Skeletal muscle tissue (tissue), 3 donors: ENCODE measurements at regions not wholly inside any gene's neighbourhood (a gene's known extent, or its start where the extent isn't known, plus 50 kb on each side); places are given as distances from the start of the nearest gene placed in this dataset.

Source experiments
- H3K27ac ChIP-seq: one replicate; pipeline ENCODE4 v1.7.0; 2013; ENCODE audit warnings: mild to moderate bottlenecking, low read depth, low read length, inconsistent platforms
- H3K27me3 ChIP-seq, 3 donors: one replicate each; pipeline ENCODE4 v1.7.0; 2013; ENCODE audit warnings: low read length in 3 of 3; ENCODE audit not compliant: control insufficient read depth in 3 of 3, insufficient read depth in 3 of 3
- H3K36me3 ChIP-seq, 3 donors: one replicate each; pipeline ENCODE4 v1.7.0; 2013; ENCODE audit warnings: low read length in 3 of 3; ENCODE audit not compliant: control insufficient read depth in 3 of 3, insufficient read depth in 3 of 3
- H3K4me1 ChIP-seq, 3 donors: one replicate each; pipeline ENCODE4 v1.7.0; 2013; ENCODE audit warnings: low read length in 3 of 3, mild to moderate bottlenecking in 3 of 3; ENCODE audit not compliant: control insufficient read depth in 3 of 3, insufficient read depth in 3 of 3
- H3K4me3 ChIP-seq, 3 donors: one replicate each; pipeline ENCODE4 v1.7.0; 2013; ENCODE audit warnings: low read length in 3 of 3
- H3K9ac ChIP-seq, 3 donors: one replicate each; pipeline ENCODE4 v1.7.0; 2013; ENCODE audit warnings: low read length in 3 of 3, mild to moderate bottlenecking in 3 of 3, moderate library complexity in 2 of 3, low read depth in 1 of 3
- H3K9me3 ChIP-seq, 3 donors: one replicate each; pipeline ENCODE4 v1.7.0; 2013; ENCODE audit warnings: low read length in 3 of 3; ENCODE audit not compliant: control insufficient read depth in 3 of 3
- donor health status: Osteomylitis.

DNA sequence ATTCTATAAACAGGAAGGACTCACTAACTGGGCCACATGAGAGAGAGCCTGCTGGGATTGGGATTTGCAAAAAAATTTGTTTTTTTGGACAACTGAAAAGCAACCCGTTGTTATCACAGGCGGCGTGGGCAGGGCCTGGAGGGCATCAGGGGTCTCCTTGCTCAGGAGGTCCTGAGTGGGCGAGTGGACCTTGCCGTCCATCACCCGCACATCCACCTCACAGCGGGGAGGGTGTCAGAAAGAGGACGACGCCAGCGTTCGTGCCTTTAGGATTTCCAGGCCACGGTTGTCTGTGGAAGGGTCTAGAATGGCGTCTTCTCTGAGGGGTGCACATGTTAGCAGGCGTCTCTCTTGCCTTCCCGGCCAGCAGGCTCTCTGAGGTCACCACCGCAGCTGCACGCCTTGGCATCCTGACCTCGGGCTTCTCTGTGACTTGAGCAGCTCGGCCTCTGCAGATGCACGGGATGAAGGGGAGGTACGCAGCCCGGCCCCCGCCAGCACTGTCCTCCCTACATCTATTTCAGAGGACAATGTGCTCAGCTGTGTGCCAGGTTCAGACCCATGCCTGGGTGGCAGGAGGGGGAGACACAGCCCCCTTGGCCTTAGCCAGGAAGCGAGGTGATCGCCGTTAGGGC lies 749.5 kb downstream of the BRD1 start:
- no peak overlapping the region for H3K9ac ChIP-seq
- peaks cover 4 to 36% (median 13%) of the 10 kb centered on the region in 3 donors for H3K27me3 ChIP-seq
- peaks cover 0 to under 1% (median 0%) of the 10 kb centered on the region in 3 donors for H3K9me3 ChIP-seq
- no peaks in the 10 kb centered on the region for H3K4me1 ChIP-seq
- H3K36me3 ChIP-seq, result no peaks in the 10 kb centered on the region
- no peak overlapping the region for H3K4me3 ChIP-seq
- H3K27ac ChIP-seq, result no peak overlapping the region

DNA sequence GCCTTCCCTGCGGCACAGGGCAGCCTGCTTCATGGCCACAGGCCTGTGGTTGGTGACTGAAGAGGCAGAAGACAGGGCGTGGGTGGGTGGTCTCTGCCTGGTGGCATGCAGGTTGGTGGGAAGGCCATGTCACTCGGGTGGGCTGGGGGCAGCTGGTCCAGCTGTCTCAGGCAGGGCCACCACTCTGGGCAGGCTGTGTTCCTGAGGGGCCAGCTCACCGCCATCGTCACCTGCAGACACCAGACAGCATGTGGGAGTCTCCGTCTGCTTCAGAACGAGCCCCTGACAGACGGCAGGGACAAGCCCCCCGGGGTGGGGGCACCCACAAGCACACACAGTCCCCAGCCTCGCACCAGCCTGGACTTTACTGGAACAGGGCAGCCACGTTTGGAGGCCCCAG lies 750.1 kb downstream of the BRD1 start:
- no peaks in the 10 kb centered on the region for H3K36me3 ChIP-seq
- H3K9ac ChIP-seq, result no peak overlapping the region
- H3K27ac ChIP-seq, result no peak overlapping the region
- peaks cover 0 to 2% (median 0%) of the 10 kb centered on the region in 3 donors for H3K9me3 ChIP-seq
- H3K4me1 ChIP-seq, result no peaks in the 10 kb centered on the region
- H3K27me3 ChIP-seq, result peaks cover 4 to 34% (median 13%) of the 10 kb centered on the region in 3 donors
- no peak overlapping the region for H3K4me3 ChIP-seq

DNA sequence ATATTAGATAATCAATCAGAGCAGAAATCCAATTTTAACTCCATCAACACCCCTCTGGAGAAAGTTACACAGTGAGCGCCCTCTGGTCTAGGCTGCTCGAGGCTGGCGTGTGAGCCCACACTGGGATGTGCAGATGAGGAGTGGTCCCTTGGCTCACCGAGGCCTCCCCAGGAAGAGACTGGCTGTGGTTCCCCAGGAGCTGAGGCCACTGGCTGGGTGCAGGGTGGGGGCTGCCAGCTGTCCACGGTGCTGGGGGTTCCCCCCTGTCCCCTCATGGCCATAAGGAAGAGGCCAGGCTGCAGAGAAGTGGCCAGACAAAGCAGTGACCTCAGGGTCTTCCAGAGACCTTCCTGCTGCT lies 750.7 kb downstream of the BRD1 start:
- Histone ChIP-seq H3K4me3 (no peak overlapping the region), H3K27me3 (peaks cover 4 to 31% (median 13%) of the 10 kb centered on the region in 3 donors), H3K9ac (no peak overlapping the region), H3K36me3 (no peaks in the 10 kb centered on the region), H3K9me3 (peaks cover 0 to 2% (median 0%) of the 10 kb centered on the region in 3 donors), H3K4me1 (no peaks in the 10 kb centered on the region), H3K27ac (no peak overlapping the region)

DNA sequence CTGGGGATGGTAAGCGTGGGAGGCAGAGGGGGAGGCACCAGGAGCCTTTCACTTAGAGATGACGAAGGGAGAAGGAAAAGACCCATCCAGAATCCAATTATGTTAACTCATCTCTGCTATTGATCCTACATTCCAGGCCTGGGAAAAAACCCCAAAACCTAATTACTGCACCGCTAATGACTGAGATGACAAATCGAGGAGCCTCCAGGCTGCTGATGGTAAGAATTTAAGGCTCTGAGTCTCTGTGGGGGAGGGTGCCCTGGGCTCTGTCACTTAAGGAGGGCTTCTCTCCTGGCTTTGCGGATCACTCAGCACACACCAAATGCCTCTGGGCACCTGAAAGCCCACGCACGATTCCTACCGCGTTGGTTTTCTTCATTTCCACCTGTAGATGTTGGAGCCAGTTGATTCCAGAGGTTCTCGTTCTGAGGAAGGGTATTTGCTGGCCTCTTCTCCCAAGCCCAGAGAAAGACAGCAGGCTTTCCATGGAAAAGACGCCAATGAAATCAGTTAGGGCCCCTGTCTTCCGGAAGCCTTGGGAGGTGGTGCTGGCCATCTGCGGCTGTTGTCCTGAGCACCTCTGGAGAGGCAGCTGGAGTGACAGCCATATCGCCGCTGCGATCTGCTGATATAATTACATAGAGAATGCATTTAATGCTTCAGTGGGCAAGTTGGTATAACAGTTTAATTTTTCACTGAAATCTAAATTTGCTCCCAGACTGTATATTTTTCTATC lies 751.2 kb downstream of the BRD1 start:
- no peak overlapping the region for H3K4me3 ChIP-seq
- no peaks in the 10 kb centered on the region for H3K4me1 ChIP-seq
- no peaks in the 10 kb centered on the region for H3K36me3 ChIP-seq
- H3K27ac ChIP-seq, result no peak overlapping the region
- H3K27me3 ChIP-seq, result peaks cover 3 to 34% (median 13%) of the 10 kb centered on the region in 3 donors
- H3K9ac ChIP-seq, result no peak overlapping the region
- H3K9me3 ChIP-seq, result peaks cover 0 to 2% (median 0%) of the 10 kb centered on the region in 3 donors

DNA sequence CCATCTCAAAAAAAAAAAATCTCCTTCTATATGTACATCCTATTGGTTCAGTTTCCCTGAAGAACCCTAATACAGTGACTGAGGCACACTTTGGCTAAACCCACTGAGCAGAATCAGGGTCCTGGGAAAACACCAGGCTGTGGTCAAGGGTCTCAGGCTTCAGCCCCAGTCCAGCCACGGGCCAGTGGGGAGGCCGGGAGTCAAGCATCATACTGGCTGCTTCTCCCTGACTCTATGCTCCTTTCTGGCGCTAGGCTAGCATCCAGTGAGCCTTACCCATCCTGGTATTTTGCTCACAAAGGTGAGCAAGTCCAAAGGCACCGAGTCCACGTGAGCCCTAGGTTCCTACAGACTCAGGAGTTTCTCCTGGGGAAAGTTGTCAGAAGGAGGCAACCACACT lies 752.5 kb downstream of the BRD1 start:
- H3K27me3 ChIP-seq, result peaks cover 0 to 30% (median 8%) of the 10 kb centered on the region in 3 donors
- H3K27ac ChIP-seq, result no peak overlapping the region

DNA sequence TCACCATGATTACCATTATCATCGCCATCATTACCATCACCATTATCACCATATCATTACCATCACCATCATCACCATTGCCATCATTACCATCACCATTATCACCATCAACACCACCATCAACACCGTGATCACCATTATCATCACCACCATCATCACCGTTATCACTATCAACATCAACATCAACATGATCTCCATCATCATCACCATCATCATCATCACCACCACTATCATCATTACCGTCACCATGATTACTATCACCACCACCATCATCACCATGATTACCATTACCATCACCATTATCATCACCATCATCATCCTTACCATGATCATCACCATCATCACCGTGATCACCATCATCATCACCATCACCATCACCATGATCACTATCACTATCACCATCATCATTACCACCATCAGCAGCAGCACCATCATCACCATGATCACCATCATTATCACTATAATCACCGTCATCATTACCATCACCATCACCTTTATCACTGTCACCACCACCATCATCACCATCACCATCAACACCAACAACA lies 753.7 kb downstream of the BRD1 start:
- no peak overlapping the region for H3K27ac ChIP-seq
- no peak overlapping the region for H3K9ac ChIP-seq
- H3K4me3 ChIP-seq, result no peak overlapping the region
- peaks cover 0 to 2% (median 0%) of the 10 kb centered on the region in 3 donors for H3K9me3 ChIP-seq
- peaks cover 0 to 32% (median 8%) of the 10 kb centered on the region in 3 donors for H3K27me3 ChIP-seq
- no peaks in the 10 kb centered on the region for H3K4me1 ChIP-seq
- H3K36me3 ChIP-seq, result no peaks in the 10 kb centered on the region

More for the DNA sequence above, 752.5 kb downstream of the BRD1 start:
- Histone ChIP-seq H3K36me3 (no peaks in the 10 kb centered on the region), H3K9ac (no peak overlapping the region), H3K4me1 (no peaks in the 10 kb centered on the region), H3K9me3 (peaks cover 0 to 2% (median 0%) of the 10 kb centered on the region in 3 donors), H3K4me3 (no peak overlapping the region)

DNA sequence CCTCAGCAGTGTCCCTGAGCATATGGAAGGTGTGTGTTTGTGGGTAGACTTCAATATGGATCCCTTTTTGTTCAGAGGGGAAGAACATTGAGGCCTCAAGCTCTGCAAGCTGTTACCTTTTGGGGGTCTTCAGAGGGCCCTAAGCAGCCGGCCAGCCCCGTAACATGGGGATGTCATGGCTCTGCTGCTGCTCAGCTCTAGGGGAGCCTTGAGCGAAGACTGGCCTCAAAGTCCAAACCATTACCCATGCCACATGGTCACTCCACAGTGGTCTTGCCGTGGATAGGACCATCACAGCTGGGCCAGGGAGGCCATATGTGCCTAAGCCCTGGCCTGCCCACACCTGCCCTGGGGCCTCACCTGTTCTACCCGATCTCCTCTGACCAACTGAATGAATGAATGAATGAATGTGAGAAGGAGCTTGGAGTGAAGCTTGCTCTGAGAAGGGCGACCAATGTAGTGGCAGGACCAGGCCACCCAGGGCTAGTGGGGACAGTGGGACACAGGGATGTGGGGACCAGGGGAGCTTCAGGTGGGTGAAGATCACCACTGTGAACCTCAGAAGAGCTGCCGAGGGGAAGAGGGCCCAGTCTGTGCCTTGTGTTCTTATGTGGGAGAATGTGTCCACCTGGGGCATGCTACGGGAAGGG lies 754.6 kb downstream of the BRD1 start:
- H3K36me3 ChIP-seq, result no peaks in the 10 kb centered on the region
- peaks cover 0 to 2% (median 0%) of the 10 kb centered on the region in 3 donors for H3K9me3 ChIP-seq
- H3K4me1 ChIP-seq, result no peaks in the 10 kb centered on the region
- peaks cover 0 to 28% (median 8%) of the 10 kb centered on the region in 3 donors for H3K27me3 ChIP-seq
- no peak overlapping the region for H3K27ac ChIP-seq
- no peak overlapping the region for H3K4me3 ChIP-seq
- H3K9ac ChIP-seq, result no peak overlapping the region

DNA sequence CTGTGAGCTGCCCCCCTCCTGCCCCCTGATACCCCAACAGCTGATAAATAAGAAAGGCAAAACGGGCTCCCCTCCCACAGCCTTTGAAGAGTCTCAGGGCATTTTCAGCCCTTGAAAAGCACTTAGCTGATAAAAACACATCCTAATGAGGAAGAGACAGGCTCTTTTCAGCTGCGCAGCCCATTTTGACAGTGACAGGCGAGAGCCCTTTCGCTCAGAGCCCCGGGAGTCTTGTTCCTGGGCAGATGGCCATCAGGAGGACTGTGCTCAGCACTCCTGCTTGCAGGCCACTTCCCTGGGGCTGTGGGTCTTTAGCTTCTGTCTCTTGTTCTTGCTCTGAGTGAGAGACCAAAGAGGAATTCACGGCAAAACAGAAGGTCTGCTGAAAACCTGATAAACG lies 757.2 kb downstream of the BRD1 start:
- peaks cover 0 to 2% (median 0%) of the 10 kb centered on the region in 3 donors for H3K9me3 ChIP-seq
- no peak overlapping the region for H3K4me3 ChIP-seq
- H3K4me1 ChIP-seq, result no peaks in the 10 kb centered on the region
- no peak overlapping the region for H3K27ac ChIP-seq
- H3K27me3 ChIP-seq, result peaks cover 0 to 20% (median 0%) of the 10 kb centered on the region in 3 donors
- H3K9ac ChIP-seq, result no peak overlapping the region
- H3K36me3 ChIP-seq, result no peaks in the 10 kb centered on the region

DNA sequence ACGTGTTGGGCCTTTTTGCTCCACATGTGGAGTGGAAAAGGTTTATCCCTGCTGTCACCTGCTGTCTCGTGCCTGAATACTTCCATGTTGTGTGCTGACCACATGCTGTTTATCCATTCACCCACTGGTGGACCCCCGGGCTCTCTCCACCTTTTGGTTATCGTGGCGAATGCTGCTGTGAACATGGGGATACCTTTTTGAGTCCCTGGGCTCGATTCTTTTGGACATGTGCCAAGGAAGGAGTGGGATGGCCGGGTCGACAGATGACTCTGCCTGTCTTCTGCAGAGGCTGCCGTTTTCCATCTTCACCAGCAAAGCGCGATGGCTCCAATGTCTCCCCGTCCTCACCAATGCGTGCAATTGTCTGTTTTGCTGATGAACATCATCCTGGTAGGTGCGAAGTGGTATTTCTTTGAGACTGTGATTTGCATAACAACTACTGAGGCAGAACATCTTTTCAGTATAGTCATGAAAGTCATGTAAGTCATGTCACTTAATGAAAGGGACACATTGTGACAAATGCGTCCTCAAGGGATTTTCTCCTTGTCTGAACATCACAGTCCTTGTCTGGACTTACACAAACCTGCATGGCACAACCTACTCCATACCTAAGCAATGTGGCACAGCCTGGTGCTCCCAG lies 758.7 kb downstream of the BRD1 start:
- Histone ChIP-seq H3K36me3 (no peaks in the 10 kb centered on the region), H3K27me3 (peaks cover 0 to 21% (median 3%) of the 10 kb centered on the region in 3 donors), H3K4me1 (no peaks in the 10 kb centered on the region), H3K9ac (no peak overlapping the region), H3K9me3 (peaks cover 0 to 2% (median 0%) of the 10 kb centered on the region in 3 donors), H3K27ac (no peak overlapping the region), H3K4me3 (no peak overlapping the region)
